ELR (cell line): ENCODE measurements at regions not wholly inside any gene's neighbourhood (a gene's known extent, or its start where the extent isn't known, plus 50 kb on each side); places are given as distances from the start of the nearest gene placed in this dataset.

Source experiments
- DNase-seq: peaks from one replicate; pipeline ENCODE4 v3.0.0-alpha.2; 2015; ENCODE audit warnings: low read depth

GRCh38 chr15:98390946-98391530, 257.3 kb upstream of the IGF1R start:
- no peak for DNase-seq

- DNase-seq: no peak
Measured at GRCh38 chr15:98391568-98391967, 256.8 kb upstream of the IGF1R start.

- DNase-seq: no peak
Measured at GRCh38 chr15:98393471-98393870, 254.9 kb upstream of the IGF1R start.

DNA sequence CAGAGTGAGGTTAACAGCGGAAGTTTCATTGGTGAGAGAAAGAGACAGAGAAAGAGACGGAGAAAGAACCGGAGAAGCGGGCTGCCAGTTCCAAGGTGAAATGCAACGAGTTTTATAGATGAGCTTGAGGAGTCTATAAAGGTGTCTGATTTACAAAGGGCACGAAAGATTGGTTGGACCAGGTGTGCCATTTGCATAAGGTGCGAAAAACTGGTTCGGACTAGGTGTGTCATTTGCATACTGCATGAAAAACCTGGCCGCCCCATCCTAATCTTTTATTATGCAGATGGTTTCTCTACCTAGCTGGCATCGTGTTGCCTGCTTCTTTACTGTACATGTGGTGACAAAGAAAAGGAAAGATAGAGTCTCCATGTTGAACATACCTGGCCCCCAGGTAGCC, 253.8 kb upstream of the IGF1R start:
- DNase-seq: no peak

- DNase-seq: no peak
Measured at GRCh38 chr15:98395974-98396610, 252.2 kb upstream of the IGF1R start.

DNA sequence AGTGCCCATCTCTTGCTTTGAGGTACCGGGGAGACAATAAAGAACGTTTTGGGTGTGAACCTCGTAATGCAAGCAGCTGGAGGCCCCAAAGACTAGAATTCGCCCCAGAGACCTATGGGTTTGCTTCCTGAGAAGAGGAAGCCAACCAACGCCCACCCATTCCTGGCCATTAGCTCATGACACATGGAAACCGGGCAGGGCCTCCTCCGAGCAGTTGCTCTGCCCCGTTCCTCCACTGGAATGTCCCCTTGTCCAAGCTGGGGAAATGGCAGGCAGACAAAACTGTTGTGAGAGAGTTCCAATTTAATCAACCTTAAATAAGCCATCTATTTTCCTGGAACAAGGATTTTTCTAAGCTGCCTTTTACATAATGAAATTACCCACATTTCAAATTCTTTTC, 250.9 kb upstream of the IGF1R start:
- DNase-seq: no peak

- DNase-seq: no peak
Measured at GRCh38 chr15:98398056-98398455, 250.3 kb upstream of the IGF1R start.

DNA sequence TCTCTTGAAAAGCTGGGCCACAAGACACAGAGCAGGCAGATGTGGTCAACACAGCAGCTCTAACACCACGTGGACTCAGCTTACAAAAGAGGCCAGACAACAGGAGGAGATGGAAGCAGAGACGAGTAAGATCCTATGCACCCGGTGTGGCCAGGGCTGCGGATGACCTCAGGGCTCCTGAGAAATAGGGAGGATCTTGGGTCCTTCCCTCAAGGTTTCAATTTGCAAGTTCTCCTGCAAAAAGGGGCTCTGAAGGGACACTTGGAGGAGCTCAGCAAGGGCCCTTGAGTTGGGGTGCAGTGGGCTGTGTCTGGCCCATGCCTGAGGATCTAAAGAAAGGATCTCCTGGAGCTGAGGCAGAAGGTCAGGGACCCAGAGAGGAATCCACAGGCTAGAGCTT, 249.5 kb upstream of the IGF1R start:
- DNase-seq: no peak

DNA sequence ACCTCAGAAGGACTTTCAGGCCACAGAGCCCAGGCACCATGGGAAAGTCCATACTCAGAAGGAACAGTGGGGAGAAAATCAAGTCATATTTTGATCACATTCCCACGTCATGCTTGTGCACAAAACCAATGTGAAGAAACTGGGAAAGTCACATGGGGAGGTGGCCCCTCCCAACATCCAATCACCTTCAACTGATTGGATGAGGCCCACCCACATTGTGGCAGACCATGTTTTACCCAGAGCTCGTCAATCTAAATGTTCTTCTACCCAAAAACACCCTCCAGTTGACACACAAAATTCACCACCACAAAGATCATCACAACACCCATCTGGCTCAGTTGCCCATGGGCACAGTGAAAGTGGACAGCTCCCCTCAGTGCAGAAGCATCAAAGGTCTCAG, 248.2 kb upstream of the IGF1R start:
- no peak for DNase-seq

DNA sequence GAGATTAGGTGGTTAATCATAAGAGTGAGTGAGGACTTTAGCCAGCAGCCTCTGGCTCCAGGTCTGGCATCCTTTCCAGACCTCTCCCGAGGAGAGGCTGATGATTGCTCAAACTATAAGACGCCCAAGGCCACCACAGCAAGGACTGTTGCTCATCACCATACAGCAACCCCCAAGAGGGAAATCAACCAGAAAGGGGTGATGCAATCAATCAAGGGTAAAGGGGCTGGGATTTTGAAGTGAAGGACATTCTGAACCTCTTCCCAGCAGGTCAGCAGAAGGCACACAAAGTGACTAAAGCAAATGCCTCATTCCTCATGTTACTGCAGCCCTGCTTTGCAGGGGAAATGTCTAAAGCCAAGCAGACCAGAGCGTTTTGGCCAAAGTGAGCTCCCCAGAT, 247.3 kb upstream of the IGF1R start:
- no peak for DNase-seq

DNA sequence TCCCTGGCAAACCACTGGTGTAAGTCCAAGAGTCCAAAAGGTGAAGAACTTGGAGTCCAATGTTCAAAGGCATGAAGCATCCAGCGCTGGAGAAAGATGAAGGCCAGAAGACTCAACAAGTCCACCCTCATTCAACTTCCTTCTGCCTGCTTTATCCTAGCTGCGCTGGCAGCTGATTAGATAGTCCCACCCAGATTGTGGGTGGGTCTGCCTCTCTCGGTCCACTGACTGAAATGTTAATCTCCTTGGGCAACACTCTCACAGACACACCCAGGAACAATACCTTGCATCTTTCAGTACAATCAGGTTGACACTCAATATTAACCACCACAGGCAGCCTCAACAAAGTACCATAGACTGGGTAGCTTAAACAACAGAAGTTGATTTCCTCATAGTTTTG, 245.9 kb upstream of the IGF1R start:
- DNase-seq: no peak

DNA sequence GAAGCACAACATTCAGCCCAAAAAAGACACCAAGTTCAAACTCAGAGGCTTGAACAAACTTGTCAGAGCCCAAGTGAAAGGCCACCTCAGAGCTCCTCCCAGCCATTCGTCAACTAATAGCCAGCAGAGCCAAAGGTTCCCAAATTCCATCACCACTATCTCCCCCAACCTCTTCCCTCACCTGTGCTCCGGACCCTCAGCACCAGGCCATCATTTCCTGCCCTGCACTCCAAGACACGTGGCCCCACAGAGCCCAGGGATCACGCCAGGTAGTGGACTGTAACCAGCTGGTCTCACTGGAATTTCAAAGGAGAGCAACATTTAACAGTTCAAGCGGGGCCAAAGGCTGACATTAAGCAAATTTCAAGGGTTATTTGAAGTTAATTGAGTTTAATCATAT, 245.2 kb upstream of the IGF1R start:
- no peak for DNase-seq

- no peak for DNase-seq
Measured at GRCh38 chr15:98403569-98403968, 244.8 kb upstream of the IGF1R start.

DNA sequence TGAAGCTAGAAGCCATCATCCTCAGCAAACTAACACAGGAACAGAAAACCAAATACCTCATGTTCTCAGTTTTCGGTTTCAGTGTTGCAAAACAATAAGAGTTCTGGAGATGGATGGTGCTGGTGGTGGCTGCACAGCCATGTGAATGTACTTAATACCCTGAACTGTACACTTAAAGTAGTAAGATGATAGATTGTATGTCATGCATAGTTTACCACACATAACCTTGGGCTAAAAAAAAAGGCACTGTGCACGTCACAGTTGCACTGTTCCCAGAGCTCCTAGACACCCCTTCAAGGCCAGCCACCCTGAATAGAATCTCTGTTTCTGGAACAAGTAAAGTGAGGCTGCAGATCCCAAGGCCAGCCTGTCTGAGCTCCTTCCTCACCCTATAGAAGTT, 243.3 kb upstream of the IGF1R start:
- no peak for DNase-seq

GRCh38 chr15:98408231-98408630, 240.1 kb upstream of the IGF1R start:
- no peak for DNase-seq

GRCh38 chr15:98410328-98410727, 238.0 kb upstream of the IGF1R start:
- DNase-seq: no peak

DNA sequence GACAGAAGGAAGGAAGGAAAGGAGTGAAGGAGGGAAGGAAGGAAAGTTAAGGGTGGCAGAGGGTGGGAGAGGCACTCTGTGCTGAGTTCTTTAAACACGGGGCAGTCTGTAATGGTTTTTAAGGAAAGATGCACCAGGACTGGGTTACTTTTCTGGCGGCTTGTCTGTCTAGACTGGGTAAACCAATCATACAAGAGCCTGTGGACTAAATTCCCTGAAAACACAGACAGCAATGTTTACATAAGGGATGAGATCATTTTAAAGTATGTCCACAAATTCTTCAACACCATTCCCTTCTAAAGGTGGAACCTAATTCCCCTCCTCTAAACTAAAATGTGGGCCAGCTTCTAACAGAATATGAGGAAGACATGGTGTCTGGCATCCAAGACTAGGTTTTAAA, 235.5 kb upstream of the IGF1R start:
- DNase-seq: no peak

DNA sequence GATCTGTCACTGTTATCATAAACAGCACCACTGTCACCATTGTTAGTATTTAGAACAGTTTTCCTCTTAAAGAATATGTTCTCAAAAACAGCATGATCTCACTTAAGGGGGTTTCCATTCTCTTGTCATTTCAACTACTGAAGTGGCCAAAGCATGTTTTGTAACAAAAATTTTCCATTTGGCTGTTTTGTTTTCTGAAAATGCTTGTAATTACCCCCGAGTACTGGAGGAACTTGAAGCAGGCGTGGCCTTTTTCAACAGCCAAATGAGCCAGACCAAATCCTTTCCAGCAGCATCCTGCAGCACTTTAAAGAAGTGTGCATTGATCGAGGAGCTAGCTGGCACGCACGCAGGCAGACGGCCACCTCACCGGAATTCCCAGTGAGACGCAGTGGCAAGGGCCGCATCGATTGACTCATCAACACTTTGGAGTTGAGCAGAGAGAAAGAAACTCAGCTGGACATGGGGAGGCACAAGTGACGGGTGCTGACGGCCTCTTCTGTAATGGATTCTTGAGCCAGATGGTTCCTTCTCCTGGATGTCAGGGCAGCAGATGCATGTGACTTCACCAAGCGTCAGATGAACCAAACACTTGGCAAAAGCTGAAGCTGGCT, 234.3 kb upstream of the IGF1R start:
- peak; percentile 7 for DNase-seq

DNA sequence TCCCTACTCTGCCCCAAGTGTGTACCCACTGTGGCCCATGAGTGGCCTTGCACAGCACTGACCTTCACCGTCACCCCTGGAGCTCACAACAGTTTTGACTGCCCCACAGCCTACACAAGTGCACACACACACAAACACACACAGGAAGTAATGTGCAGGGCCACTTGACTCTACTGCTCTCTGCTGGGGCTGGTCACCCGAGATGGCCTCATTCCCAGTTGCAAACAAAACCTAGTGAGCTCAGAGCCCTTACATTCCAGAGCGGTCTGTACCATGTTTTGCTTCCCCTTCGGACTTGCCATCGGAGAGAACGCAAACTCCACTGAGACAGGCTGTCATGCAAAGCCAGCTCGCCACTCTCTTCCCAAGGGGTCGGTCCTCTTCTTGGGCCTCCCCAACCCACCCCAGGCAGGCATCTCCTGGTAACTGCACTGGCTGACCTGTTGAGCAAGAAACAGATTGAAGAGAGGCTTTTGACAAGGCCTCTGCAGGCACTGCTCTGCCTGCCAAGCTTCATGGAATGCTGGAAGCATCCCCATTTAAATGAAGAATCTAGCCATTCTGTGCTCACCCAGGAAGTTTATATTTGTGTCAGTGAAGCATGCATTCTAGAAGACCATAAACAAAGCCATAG, 232.0 kb upstream of the IGF1R start:
- DNase-seq: no peak

DNA sequence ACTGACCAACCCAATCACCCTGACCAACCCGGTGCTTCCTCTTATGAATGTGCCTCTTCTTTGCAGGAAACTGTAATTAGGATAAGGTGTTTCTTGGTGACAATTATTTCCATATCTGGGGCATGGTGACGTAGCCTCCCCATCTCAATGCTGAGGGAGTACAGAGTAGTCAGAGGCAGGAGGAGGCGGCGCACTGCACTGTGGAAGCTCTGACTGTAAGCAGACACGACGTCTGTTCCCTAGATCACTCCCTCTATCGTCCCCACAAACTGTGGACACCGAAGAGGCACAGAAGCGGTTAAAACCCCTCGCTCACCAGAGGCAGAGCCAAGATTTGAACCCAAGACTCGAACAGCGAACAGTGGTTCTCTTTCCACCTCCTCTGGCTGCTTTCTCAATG, 231.0 kb upstream of the IGF1R start:
- no peak for DNase-seq

DNA sequence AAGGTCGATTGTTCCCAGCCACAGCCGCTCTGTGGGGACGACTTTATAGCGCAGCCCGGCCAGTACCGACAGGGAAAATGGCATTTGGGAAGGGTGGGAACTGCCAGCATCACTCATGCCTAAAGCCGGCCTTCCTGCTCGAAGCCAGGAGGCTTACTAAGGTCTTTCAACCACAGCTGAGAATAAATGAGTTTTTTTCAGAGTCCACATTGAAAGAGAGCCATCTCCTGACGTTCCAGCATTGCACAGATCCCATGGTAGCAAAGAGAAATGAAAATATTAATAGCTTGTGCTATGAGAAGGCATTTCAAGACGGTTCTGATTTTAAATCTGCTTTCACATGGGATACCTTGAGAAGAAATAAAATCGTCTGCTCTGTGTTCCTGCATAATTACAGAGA, 230.2 kb upstream of the IGF1R start:
- DNase-seq: no peak

GRCh38 chr15:98419173-98419780, 229.1 kb upstream of the IGF1R start:
- no peak for DNase-seq

GRCh38 chr15:98420837-98421236, 227.5 kb upstream of the IGF1R start:
- DNase-seq: no peak
